CD4-positive, alpha-beta T cell treated with Interleukin-4 for 1 hour (primary cell): ENCODE measurements at regions not wholly inside any gene's neighbourhood (a gene's known extent, or its start where the extent isn't known, plus 50 kb on each side); places are given as distances from the start of the nearest gene placed in this dataset.

ENCODE experiments used
- DNase-seq, 2 donors: peaks; one replicate each; pipeline ENCODE4 v3.0.0-alpha.2; 2020 to 2022

- DNase-seq, result no peak
Observed at GRCh38 chr2:234146087-234146826, 95.8 kb downstream of the SPP2 start.

- DNase-seq, result no peak
Observed at GRCh38 chr2:234145511-234145910, 95.0 kb downstream of the SPP2 start.

GRCh38 chr2:234145057-234145456, 94.6 kb downstream of the SPP2 start:
- DNase-seq, result no peak

DNA sequence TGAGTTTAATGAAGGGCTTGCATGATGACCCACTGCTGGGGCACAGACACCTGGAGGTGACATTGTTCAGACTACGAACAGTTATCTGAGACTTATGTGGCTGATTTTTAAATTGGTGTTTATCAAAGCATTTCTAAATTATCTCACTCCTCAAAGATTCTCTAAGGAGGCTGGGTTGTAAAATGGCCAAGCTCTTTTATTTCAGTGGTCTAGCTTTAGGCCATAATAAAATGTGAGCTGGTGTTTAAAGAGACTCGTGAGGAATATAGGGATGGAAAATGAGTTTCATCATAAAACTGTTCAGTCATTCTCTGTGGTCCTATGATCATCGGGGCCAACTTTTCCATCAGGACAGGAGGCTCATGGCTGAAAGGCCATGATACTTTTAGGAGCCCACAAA, 93.4 kb downstream of the SPP2 start:
- no peak for DNase-seq

DNA sequence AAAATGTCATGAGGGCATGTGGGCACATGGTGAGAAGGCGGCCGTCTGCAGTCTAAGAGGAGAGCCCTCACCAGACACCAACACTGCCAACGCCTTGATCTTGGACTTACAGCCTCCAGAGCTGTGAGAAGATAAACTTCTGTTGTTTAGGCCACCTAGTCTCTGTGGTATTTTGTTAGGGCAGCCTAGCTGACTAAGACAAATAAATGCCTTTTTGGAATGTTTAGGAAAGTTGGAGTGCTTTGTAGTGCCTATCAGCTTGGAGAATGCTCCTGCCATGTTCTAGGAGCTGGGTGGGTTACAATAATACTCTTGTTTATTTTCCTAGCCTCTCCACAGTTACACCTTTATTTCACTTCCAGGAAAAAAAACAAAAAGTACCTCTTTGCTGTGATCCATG, 92.0 kb downstream of the SPP2 start:
- DNase-seq, result no peak

DNA sequence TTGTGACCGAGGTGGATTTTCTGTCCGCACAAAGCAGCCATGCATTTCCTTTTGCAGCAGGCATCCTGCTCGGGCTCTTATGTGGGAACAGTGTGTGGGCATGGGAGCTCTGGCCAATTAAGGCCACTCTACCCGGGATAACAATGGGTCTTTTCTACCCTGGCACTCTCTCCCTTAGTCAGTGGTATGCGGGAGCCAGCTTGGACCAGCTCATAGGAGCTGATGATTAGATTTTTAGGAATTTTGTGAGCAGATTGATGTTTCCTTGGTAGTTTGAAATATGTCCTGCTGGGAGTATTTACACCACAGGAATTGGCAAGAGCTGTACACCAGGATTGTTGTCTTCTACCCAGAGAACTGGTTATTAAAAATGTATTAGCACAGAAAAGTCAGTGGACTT, 89.3 kb downstream of the SPP2 start:
- DNase-seq, result no peak

DNA sequence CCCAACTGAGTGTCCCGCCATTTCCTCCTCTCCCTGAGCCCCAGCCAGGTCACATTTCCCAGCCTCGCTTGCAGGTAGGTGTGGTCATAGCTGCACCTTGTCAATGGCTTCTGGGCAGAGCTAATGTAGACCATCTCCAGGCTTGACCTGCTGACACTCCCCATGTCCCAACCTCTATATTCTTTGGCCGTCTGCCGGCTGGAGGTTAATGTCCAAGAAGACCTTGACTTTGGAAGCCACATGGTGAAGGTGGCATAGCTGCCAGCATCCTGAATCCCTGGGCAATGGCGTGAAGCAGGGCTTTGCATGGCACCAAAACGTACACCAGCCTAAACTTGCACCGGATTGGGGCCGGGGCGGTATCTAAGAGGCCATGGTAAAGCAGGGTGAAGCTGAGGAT, 88.3 kb downstream of the SPP2 start:
- DNase-seq, result no peak

DNA sequence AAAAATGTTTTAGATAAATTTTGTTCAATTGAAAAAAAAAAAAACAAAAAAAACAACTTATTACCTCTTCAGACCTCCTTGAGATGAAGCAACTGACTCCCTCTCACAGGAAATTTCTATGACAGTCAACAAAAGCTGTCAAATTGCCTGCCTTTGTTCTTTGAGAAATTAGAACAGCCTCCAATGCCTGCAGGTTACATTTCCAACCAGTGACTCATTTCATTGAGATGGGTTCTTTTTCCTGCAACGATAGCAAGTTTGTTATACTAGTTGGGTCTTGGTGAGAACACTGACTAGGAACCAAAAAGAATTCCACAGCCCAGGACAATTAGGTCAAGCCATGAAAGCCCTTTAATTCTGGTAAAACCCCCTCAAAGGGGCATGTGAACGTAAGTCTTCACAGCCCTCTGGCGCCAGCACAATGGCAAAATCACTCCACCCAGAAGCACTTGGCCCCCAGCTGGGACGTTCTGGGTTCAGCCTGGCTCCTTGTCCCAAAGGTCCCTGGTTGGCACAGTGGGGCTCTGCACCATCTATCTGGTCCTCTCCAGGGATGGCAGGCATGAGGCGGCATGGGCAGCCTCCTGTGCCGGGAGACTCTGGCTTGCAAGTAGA, 87.0 kb downstream of the SPP2 start:
- DNase-seq, result peak in 1 of 2 donors; percentile 43

GRCh38 chr2:234136461-234136860, 86.0 kb downstream of the SPP2 start:
- peak in 1 of 2 donors; percentile 13 for DNase-seq

- DNase-seq, result peak; percentile 64 to 66
Observed at GRCh38 chr2:234135750-234136221, 85.3 kb downstream of the SPP2 start.

- DNase-seq, result no peak
Observed at GRCh38 chr2:234134496-234134895, 84.0 kb downstream of the SPP2 start.

GRCh38 chr2:234133004-234133403, 82.5 kb downstream of the SPP2 start:
- DNase-seq, result no peak

DNA sequence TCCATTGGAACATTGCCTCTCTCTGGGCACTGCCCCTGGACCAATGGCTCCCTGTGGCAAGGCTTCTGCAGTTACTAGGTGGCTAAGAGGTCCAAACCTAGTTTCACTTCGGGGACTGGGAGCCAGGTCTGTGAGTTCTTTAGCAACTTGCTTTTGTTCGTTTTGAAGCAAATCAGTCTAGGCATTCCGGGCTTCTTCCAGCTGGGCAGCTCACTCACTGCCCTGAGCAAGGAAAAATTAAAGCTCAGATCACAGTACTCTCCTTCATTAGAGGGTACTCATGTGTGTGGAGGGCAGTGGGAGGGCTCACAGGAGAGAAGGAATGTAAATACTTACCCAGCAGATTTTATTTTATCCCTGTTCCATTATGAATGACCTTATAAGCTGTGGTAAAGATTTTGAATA, 80.3 kb downstream of the SPP2 start:
- DNase-seq, result no peak

DNA sequence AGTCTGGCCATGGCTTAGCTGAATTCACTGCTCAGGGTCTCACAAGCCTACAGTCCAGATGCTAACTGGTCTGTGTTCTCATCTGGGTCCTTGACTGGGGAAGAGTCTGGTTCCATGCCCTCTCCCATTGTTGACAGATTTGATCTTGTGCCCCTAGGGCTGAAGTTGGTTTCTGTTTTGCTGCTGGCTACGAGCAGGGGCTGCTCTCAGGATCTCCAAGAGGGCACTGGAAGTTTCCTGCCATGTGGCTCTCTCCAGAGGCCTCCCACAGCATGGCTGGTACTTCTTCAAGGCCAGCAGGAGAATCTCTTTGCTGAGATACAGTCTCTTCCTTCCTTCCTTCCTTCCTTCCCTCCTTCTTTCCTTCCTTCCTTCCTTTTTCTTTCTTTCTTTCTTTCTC, 78.1 kb downstream of the SPP2 start:
- DNase-seq, result no peak
